ENCODE measurements at regions not wholly inside any gene's neighbourhood (a gene's known extent, or its start where the extent isn't known, plus 50 kb on each side); places are given as distances from the start of the nearest gene placed in this dataset.

- TF ChIP-seq POLR2AphosphoS5 (IDR thresholded peaks at IDR 0.05; ENCODE audit: low read depth, low read length) (no peak), TAF1 (IDR thresholded peaks at IDR 0.05; ENCODE audit: borderline replicate concordance, insufficient read depth, low read length) (no peak), SIN3A (IDR thresholded peaks at IDR 0.05; ENCODE audit: borderline replicate concordance, insufficient read depth, low read length) (no peak)
- TF ChIP-seq, protein P1, sequence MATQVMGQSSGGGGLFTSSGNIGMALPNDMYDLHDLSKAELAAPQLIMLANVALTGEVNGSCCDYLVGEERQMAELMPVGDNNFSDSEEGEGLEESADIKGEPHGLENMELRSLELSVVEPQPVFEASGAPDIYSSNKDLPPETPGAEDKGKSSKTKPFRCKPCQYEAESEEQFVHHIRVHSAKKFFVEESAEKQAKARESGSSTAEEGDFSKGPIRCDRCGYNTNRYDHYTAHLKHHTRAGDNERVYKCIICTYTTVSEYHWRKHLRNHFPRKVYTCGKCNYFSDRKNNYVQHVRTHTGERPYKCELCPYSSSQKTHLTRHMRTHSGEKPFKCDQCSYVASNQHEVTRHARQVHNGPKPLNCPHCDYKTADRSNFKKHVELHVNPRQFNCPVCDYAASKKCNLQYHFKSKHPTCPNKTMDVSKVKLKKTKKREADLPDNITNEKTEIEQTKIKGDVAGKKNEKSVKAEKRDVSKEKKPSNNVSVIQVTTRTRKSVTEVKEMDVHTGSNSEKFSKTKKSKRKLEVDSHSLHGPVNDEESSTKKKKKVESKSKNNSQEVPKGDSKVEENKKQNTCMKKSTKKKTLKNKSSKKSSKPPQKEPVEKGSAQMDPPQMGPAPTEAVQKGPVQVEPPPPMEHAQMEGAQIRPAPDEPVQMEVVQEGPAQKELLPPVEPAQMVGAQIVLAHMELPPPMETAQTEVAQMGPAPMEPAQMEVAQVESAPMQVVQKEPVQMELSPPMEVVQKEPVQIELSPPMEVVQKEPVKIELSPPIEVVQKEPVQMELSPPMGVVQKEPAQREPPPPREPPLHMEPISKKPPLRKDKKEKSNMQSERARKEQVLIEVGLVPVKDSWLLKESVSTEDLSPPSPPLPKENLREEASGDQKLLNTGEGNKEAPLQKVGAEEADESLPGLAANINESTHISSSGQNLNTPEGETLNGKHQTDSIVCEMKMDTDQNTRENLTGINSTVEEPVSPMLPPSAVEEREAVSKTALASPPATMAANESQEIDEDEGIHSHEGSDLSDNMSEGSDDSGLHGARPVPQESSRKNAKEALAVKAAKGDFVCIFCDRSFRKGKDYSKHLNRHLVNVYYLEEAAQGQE (IDR thresholded peaks at IDR 0.05; ENCODE audit: insufficient read depth in 1 of 2, low read depth in 2 of 2, low read length in 2 of 2) = no peak
Measured at GRCh38 chr1:213550804-213551203, 437.0 kb upstream of the PROX1 start.
